Sigmoid colon (tissue), 6 donors: ENCODE measurements at regions not wholly inside any gene's neighbourhood (a gene's known extent, or its start where the extent isn't known, plus 50 kb on each side); places are given as distances from the start of the nearest gene placed in this dataset.

Experiments used
- DNase-seq: peaks from one replicate; pipeline ENCODE4 v3.0.0-alpha.2; 2019
- H3K27ac ChIP-seq, 4 donors: fragments of 200-600 bp; sonication (generic); one replicate each; pipeline ENCODE4 v1.5.1; 2016 to 2019; ENCODE audit warnings: mild to moderate bottlenecking in 1 of 4
- H3K27me3 ChIP-seq, 3 donors: fragments of 200-600 bp; sonication (generic); one replicate each; pipeline ENCODE4 v1.5.1; 2019; ENCODE audit warnings: mild to moderate bottlenecking in 1 of 3
- H3K36me3 ChIP-seq, 4 donors: fragments of 200-600 bp; sonication (generic); one replicate each; pipeline ENCODE4 v1.5.1; 2016 to 2019
- H3K4me1 ChIP-seq, 4 donors: fragments of 200-600 bp; sonication (generic); one replicate each; pipeline ENCODE4 v1.5.1; 2017 to 2019
- H3K4me3 ChIP-seq, 4 donors: fragments of 200-600 bp; sonication (generic); one replicate each; pipeline ENCODE4 v1.5.1; 2017 to 2019; ENCODE audit warnings: mild to moderate bottlenecking in 2 of 4, moderate library complexity in 1 of 4
- H3K9me3 ChIP-seq, 4 donors: fragments of 200-600 bp in 3 of 4; sonication (generic) in 3 of 4; one replicate each; pipeline versions ENCODE4 v1.5.1 to v1.6.1; 2013 to 2019
- EP300 ChIP-seq, 4 donors: sonication (generic); formaldehyde crosslinking; IDR thresholded peaks; one replicate each; pipeline ENCODE4 v1.6.1; 2017; ENCODE audit warnings: antibody characterized with exemption in 4 of 4
- POLR2A ChIP-seq, 2 donors: fragments of 450-650 bp; IDR thresholded peaks; one replicate each; pipeline ENCODE4 v1.6.1; 2016; ENCODE audit warnings: antibody characterized with exemption in 2 of 2, mild to moderate bottlenecking in 2 of 2, moderate library complexity in 2 of 2
- POLR2AphosphoS5 ChIP-seq, 4 donors: sonication (generic); formaldehyde crosslinking; IDR thresholded peaks; one replicate each; pipeline ENCODE4 v1.6.1; 2017; ENCODE audit warnings: antibody characterized with exemption in 4 of 4
- WGBS, 2 donors: extraction: QIAGEN DNeasy Blood & Tissue Kit; methylation state at CpG; one replicate each; pipeline ENCODE4 v1.1.7; 2013; 5-methylcytosine and 5-hydroxymethylcytosine counted together
- intact Hi-C: fragments of 100-400 bp; cut with DNase I; formaldehyde crosslinking; loops from one replicate; pipeline ENCODE4 v1.15.1; 2023
- TF ChIP-seq, protein P1 (sequence below), 4 experiments: fragments of 450-650 bp in 3 of 4; fragments of 200-600 bp in 1 of 4; IDR thresholded peaks; one replicate each; pipeline ENCODE4 v1.5.1; 2016 to 2019; ENCODE audit warnings: antibody characterized with exemption in 4 of 4, mild to moderate bottlenecking in 3 of 4, moderate library complexity in 2 of 4
- donor health status: healthy with polysubstance abuse.
- donor health status: healthy.

- no peak for DNase-seq
- WGBS, 2 donors = 40 to 47% methylated on average over 10 of the region's 10 CpGs
- intact Hi-C loops = loop anchor here (5.0 kb wide), 2 partner anchors 72 to 118 kb away; no protein-coding TSS in a partner anchor
Observed at GRCh38 chr21:36260030-36260787, 59.8 kb upstream of the MORC3 start.

GRCh38 chr21:36260802-36261201 is 59.2 kb upstream of the MORC3 start:
- Histone ChIP-seq H3K27me3 (no peaks in the 10 kb centered on the region), H3K27ac (peak overlapping the region; percentile 69 to 83 (median 79)), H3K9me3 (no peaks in the 10 kb centered on the region), H3K4me3 (peak overlapping the region in 1 of 4 donors; percentile 54), H3K36me3 (peaks cover 0 to 36% (median 2%) of the 10 kb centered on the region in 4 donors), H3K4me1 (peaks cover 0 to 8% (median 5%) of the 10 kb centered on the region in 4 donors)
- intact Hi-C loops = loop anchor here (5.0 kb wide), 2 partner anchors 71 to 119 kb away; no protein-coding TSS in a partner anchor
- no peak for DNase-seq
- TF ChIP-seq, protein P1, sequence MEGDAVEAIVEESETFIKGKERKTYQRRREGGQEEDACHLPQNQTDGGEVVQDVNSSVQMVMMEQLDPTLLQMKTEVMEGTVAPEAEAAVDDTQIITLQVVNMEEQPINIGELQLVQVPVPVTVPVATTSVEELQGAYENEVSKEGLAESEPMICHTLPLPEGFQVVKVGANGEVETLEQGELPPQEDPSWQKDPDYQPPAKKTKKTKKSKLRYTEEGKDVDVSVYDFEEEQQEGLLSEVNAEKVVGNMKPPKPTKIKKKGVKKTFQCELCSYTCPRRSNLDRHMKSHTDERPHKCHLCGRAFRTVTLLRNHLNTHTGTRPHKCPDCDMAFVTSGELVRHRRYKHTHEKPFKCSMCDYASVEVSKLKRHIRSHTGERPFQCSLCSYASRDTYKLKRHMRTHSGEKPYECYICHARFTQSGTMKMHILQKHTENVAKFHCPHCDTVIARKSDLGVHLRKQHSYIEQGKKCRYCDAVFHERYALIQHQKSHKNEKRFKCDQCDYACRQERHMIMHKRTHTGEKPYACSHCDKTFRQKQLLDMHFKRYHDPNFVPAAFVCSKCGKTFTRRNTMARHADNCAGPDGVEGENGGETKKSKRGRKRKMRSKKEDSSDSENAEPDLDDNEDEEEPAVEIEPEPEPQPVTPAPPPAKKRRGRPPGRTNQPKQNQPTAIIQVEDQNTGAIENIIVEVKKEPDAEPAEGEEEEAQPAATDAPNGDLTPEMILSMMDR (IDR thresholded peaks at IDR 0.05) = peak in 1 of 4 experiments; percentile 8
- no peak for TF ChIP-seq POLR2AphosphoS5 (IDR thresholded peaks at IDR 0.05)
- WGBS, 2 donors = 57 to 67% methylated on average over 5 of the region's 5 CpGs

More at GRCh38 chr21:36260030-36260787, 59.8 kb upstream of the MORC3 start:
- no peak for TF ChIP-seq EP300 (IDR thresholded peaks at IDR 0.05)
- TF ChIP-seq, protein P1 (IDR thresholded peaks at IDR 0.05) = peak; percentile 51 to 77 (median 72)
- TF ChIP-seq POLR2AphosphoS5 (IDR thresholded peaks at IDR 0.05) = peak in 2 of 4 donors; percentile 30 to 38
- H3K4me1 ChIP-seq = peaks cover 0 to 8% (median 5%) of the 10 kb centered on the region in 4 donors
- peak overlapping the region; percentile 36 to 54 (median 46) for H3K4me3 ChIP-seq
- no peaks in the 10 kb centered on the region for H3K27me3 ChIP-seq
- peak overlapping the region; percentile 69 to 83 (median 79) for H3K27ac ChIP-seq
- H3K36me3 ChIP-seq = peaks cover 0 to 35% (median under 1%) of the 10 kb centered on the region in 4 donors
- H3K9me3 ChIP-seq = no peaks in the 10 kb centered on the region

GRCh38 chr21:36261459-36261858 is 58.5 kb upstream of the MORC3 start:
- intact Hi-C loops = loop anchor here (5.0 kb wide), 2 partner anchors 71 to 119 kb away; no protein-coding TSS in a partner anchor
- TF ChIP-seq POLR2A (IDR thresholded peaks at IDR 0.05) (no peak), POLR2AphosphoS5 (IDR thresholded peaks at IDR 0.05) (no peak), EP300 (IDR thresholded peaks at IDR 0.05) (no peak)
- TF ChIP-seq, protein P1 (IDR thresholded peaks at IDR 0.05) = no peak
- no peak overlapping the region for H3K4me3 ChIP-seq
- WGBS, 2 donors = 90 to 93% methylated on average over 5 of the region's 5 CpGs
- no peak for DNase-seq
- H3K27me3 ChIP-seq = no peaks in the 10 kb centered on the region
- no peaks in the 10 kb centered on the region for H3K9me3 ChIP-seq
- H3K27ac ChIP-seq = no peak overlapping the region
- H3K4me1 ChIP-seq = peaks cover 0 to 8% (median 5%) of the 10 kb centered on the region in 4 donors
- H3K36me3 ChIP-seq = peaks cover 0 to 32% (median 2%) of the 10 kb centered on the region in 4 donors

GRCh38 chr21:36263797-36264196 is 56.2 kb upstream of the MORC3 start:
- intact Hi-C loops = loop anchor here (5.0 kb wide), 2 partner anchors 69 to 121 kb away; no protein-coding TSS in a partner anchor
- WGBS, 2 donors = 77 to 97% methylated on average over 8 of the region's 8 CpGs

More at GRCh38 chr21:36263797-36264196, 56.2 kb upstream of the MORC3 start:
- Histone ChIP-seq H3K36me3 (peaks cover 0 to 37% (median 2%) of the 10 kb centered on the region in 4 donors), H3K27me3 (no peaks in the 10 kb centered on the region), H3K27ac (no peak overlapping the region), H3K4me3 (no peak overlapping the region), H3K4me1 (peaks cover 0 to 8% (median 5%) of the 10 kb centered on the region in 4 donors), H3K9me3 (no peaks in the 10 kb centered on the region)
- no peak for DNase-seq
- TF ChIP-seq POLR2AphosphoS5 (IDR thresholded peaks at IDR 0.05) (no peak), POLR2A (IDR thresholded peaks at IDR 0.05) (no peak), EP300 (IDR thresholded peaks at IDR 0.05) (no peak)
- TF ChIP-seq, protein P1 (IDR thresholded peaks at IDR 0.05) = no peak
